ENCODE measurements at regions not wholly inside any gene's neighbourhood (a gene's known extent, or its start where the extent isn't known, plus 50 kb on each side); places are given as distances from the start of the nearest gene placed in this dataset.

- Histone ChIP-seq H3K4me1 (ENCODE audit: control insufficient read depth, insufficient read depth, low read length) (no peaks in the 10 kb centered on the region), H3K36me3 (ENCODE audit: control insufficient read depth, insufficient read depth, low read length) (no peaks in the 10 kb centered on the region), H3K27me3 (ENCODE audit: control insufficient read depth, insufficient read depth, low read length) (peaks cover 8% of the 10 kb centered on the region; the same call in 1 of the 2 replicates), H3K9me3 (ENCODE audit: control insufficient read depth, insufficient read depth, low read depth, low read length) (no peaks in the 10 kb centered on the region), H3K4me3 (ENCODE audit: low read depth in 2 of 2, low read length in 2 of 2) (no peak overlapping the region), H3K27ac (ENCODE audit: low read length) (no peak overlapping the region)
- ChIA-PET POLR2A (no interaction called here), CTCF (no interaction called here)
- DNase-seq (ENCODE audit: low read depth, low spot score) (no peak), ATAC-seq (no peak)
- no peak for TF ChIP-seq REST (IDR thresholded peaks at IDR 0.05; ENCODE audit: insufficient read depth in 1 of 2, low read depth in 2 of 2, low read length in 1 of 2)
- TF ChIP-seq CTCF (IDR thresholded peaks at IDR 0.05), result no peak
- TF ChIP-seq TCF7L2 (IDR thresholded peaks at IDR 0.05; ENCODE audit: low read depth, low read length), result no peak
- TF ChIP-seq SIN3A (IDR thresholded peaks at IDR 0.05; ENCODE audit: borderline replicate concordance, insufficient read depth, low read depth, low read length), result no peak
- no peak for TF ChIP-seq POLR2AphosphoS5 (IDR thresholded peaks at IDR 0.05; ENCODE audit: low read depth, low read length)
- in situ Hi-C loops (cut with HindIII; ENCODE audit: low pct_unique_long_range_greater_than_20kb, low sequenced_read_pairs), result no loop called here
- BruUV-seq (replicated peaks), result no TSS peak
- intact Hi-C loops (cut with micrococcal nuclease; ENCODE audit: unreplicated experiment), result no loop called here
Measured at GRCh38 chr6:16004934-16005679, 123.8 kb upstream of the MYLIP start.

- H3K9me3 ChIP-seq (ENCODE audit: control insufficient read depth, insufficient read depth, low read depth, low read length), result no peaks in the 10 kb centered on the region
- H3K27me3 ChIP-seq (ENCODE audit: control insufficient read depth, insufficient read depth, low read length), result peaks cover 8% of the 10 kb centered on the region; the same call in 1 of the 2 replicates
- TF ChIP-seq TCF7L2 (IDR thresholded peaks at IDR 0.05; ENCODE audit: low read depth, low read length), result no peak
- no peak for TF ChIP-seq POLR2AphosphoS5 (IDR thresholded peaks at IDR 0.05; ENCODE audit: low read depth, low read length)
- no peak for TF ChIP-seq REST (IDR thresholded peaks at IDR 0.05; ENCODE audit: insufficient read depth in 1 of 2, low read depth in 2 of 2, low read length in 1 of 2)
- TF ChIP-seq SIN3A (IDR thresholded peaks at IDR 0.05; ENCODE audit: borderline replicate concordance, insufficient read depth, low read depth, low read length), result no peak
- TF ChIP-seq CTCF (IDR thresholded peaks at IDR 0.05), result no peak
- no peaks in the 10 kb centered on the region for H3K4me1 ChIP-seq (ENCODE audit: control insufficient read depth, insufficient read depth, low read length)
- no peak for ATAC-seq
- no peak for DNase-seq (ENCODE audit: low read depth, low spot score)
- no peak overlapping the region for H3K4me3 ChIP-seq (ENCODE audit: low read depth in 2 of 2, low read length in 2 of 2)
- in situ Hi-C loops (cut with HindIII; ENCODE audit: low pct_unique_long_range_greater_than_20kb, low sequenced_read_pairs) (no loop called here), intact Hi-C loops (cut with micrococcal nuclease; ENCODE audit: unreplicated experiment) (no loop called here)
- CTCF ChIA-PET, result no interaction called here
- POLR2A ChIA-PET, result no interaction called here
- H3K36me3 ChIP-seq (ENCODE audit: control insufficient read depth, insufficient read depth, low read length), result no peaks in the 10 kb centered on the region
- no TSS peak for BruUV-seq (replicated peaks)
- no peak overlapping the region for H3K27ac ChIP-seq (ENCODE audit: low read length)
Measured at GRCh38 chr6:16003197-16003491, 125.7 kb upstream of the MYLIP start.

Data from Panc1 (cell line).